Liver (tissue), 8 donors: ENCODE measurements at regions not wholly inside any gene's neighbourhood (a gene's known extent, or its start where the extent isn't known, plus 50 kb on each side); places are given as distances from the start of the nearest gene placed in this dataset.

ENCODE experiments used
- DNase-seq: peaks from one replicate; pipeline ENCODE4 v3.0.0-alpha.2; 2017; ENCODE audit warnings: low spot score
- H3K27ac ChIP-seq, 2 donors: one replicate each; pipeline ENCODE4 v1.7.0; 2013; ENCODE audit warnings: inconsistent platforms in 2 of 2, low read length in 2 of 2, control low read depth in 1 of 2, low read depth in 1 of 2, mild to moderate bottlenecking in 1 of 2
- H3K27me3 ChIP-seq, 4 donors: one replicate each; pipeline versions ENCODE4 v1.6.1 to v1.7.0; 2013; ENCODE audit warnings: low read length in 3 of 4, inconsistent platforms in 1 of 4, mild to moderate bottlenecking in 1 of 4, moderate library complexity in 1 of 4; ENCODE audit not compliant: control insufficient read depth in 4 of 4, insufficient read depth in 4 of 4
- H3K36me3 ChIP-seq, 4 donors: one replicate each; pipeline versions ENCODE4 v1.6.1 to v1.7.0; 2013; ENCODE audit warnings: low read length in 3 of 4, mild to moderate bottlenecking in 3 of 4, low read depth in 1 of 4, moderate library complexity in 1 of 4; ENCODE audit not compliant: control insufficient read depth in 4 of 4, insufficient read depth in 3 of 4
- H3K4me1 ChIP-seq, 4 donors: one replicate each; pipeline versions ENCODE4 v1.6.1 to v1.7.0; 2013; ENCODE audit warnings: low read length in 3 of 4, mild to moderate bottlenecking in 3 of 4, moderate library complexity in 1 of 4; ENCODE audit not compliant: control insufficient read depth in 4 of 4, insufficient read depth in 4 of 4
- H3K4me3 ChIP-seq, 3 donors: one replicate each; pipeline versions ENCODE4 v1.6.1 to v1.7.0; 2013; ENCODE audit warnings: low read length in 3 of 3, control low read depth in 1 of 3, low read depth in 1 of 3, mild to moderate bottlenecking in 1 of 3
- H3K9ac ChIP-seq, 2 donors: one replicate each; pipeline ENCODE4 v1.7.0; 2013; ENCODE audit warnings: low read length in 2 of 2, mild to moderate bottlenecking in 2 of 2, moderate library complexity in 2 of 2, control low read depth in 1 of 2, low read depth in 1 of 2
- H3K9me3 ChIP-seq, 4 donors: one replicate each; pipeline versions ENCODE4 v1.6.1 to v1.7.0; 2013; ENCODE audit warnings: low read length in 3 of 4; ENCODE audit not compliant: control insufficient read depth in 4 of 4
- EGR1 ChIP-seq, 2 donors: IDR thresholded peaks; 2 replicates each; pipeline ENCODE4 v1.6.1; 2016 to 2018; ENCODE audit warnings: antibody characterized with exemption in 2 of 2, low read depth in 2 of 2
- FOXA1 ChIP-seq: IDR thresholded peaks from 2 replicates; pipeline ENCODE4 v1.6.1; 2016; ENCODE audit warnings: antibody characterized with exemption
- FOXA2 ChIP-seq: IDR thresholded peaks from 2 replicates; pipeline ENCODE4 v1.6.1; 2016; ENCODE audit warnings: antibody characterized with exemption
- GABPA ChIP-seq, 2 donors: IDR thresholded peaks in 1 of 2; conservative IDR thresholded peaks in 1 of 2; 2 replicates each; pipeline ENCODE4 v1.6.1; 2016; ENCODE audit warnings: antibody characterized with exemption in 2 of 2, mild to moderate bottlenecking in 1 of 2, moderate library complexity in 1 of 2
- HNF4A ChIP-seq, 2 donors: conservative IDR thresholded peaks; 2 replicates each; pipeline ENCODE4 v1.6.1; 2016; ENCODE audit warnings: antibody characterized with exemption in 2 of 2, mild to moderate bottlenecking in 2 of 2
- HNF4G ChIP-seq: IDR thresholded peaks from 2 replicates; pipeline ENCODE4 v1.6.1; 2016; ENCODE audit warnings: antibody characterized with exemption
- JUND ChIP-seq, 2 donors: IDR thresholded peaks; 2 replicates each; pipeline ENCODE4 v1.6.1; 2016; ENCODE audit warnings: antibody characterized with exemption in 2 of 2
- NR2F2 ChIP-seq: IDR thresholded peaks from 2 replicates; pipeline ENCODE4 v1.6.1; 2016; ENCODE audit warnings: antibody characterized with exemption
- RAD21 ChIP-seq, 2 donors: IDR thresholded peaks; 2 replicates each; pipeline ENCODE4 v1.6.1; 2016; ENCODE audit warnings: antibody characterized with exemption in 2 of 2, mild to moderate bottlenecking in 2 of 2
- RXRA ChIP-seq, 2 donors: IDR thresholded peaks; 2 replicates each; pipeline ENCODE4 v1.6.1; 2017 to 2018; ENCODE audit warnings: antibody characterized with exemption in 2 of 2, mild to moderate bottlenecking in 1 of 2
- SP1 ChIP-seq: IDR thresholded peaks from 2 replicates; pipeline ENCODE4 v1.6.1; 2018; ENCODE audit warnings: antibody characterized with exemption, mild to moderate bottlenecking
- TAF1 ChIP-seq: conservative IDR thresholded peaks from 2 replicates; pipeline ENCODE4 v1.6.1; 2016; ENCODE audit warnings: antibody characterized with exemption, mild to moderate bottlenecking
- YY1 ChIP-seq: IDR thresholded peaks from 2 replicates; pipeline ENCODE4 v1.6.1; 2016; ENCODE audit warnings: antibody characterized with exemption, mild to moderate bottlenecking
- WGBS: extraction: QIAGEN DNeasy Blood & Tissue Kit; methylation state at CpG from one replicate; pipeline ENCODE4 v1.1.7; 2013; 5-methylcytosine and 5-hydroxymethylcytosine counted together
- TF ChIP-seq, protein P1 (sequence below): IDR thresholded peaks from 2 replicates; pipeline ENCODE4 v1.6.1; 2016; ENCODE audit warnings: antibody characterized with exemption
- TF ChIP-seq, protein P2 (sequence below): IDR thresholded peaks from 2 replicates; pipeline ENCODE4 v1.6.1; 2016; ENCODE audit warnings: antibody characterized with exemption
- TF ChIP-seq, protein P3 (sequence below): fragments of 150-350 bp; IDR thresholded peaks from 2 replicates; pipeline ENCODE4 v1.5.1; 2017; ENCODE audit warnings: improper control_type of control experiment, low read depth, low read length; ENCODE audit not compliant: missing input control
- TF ChIP-seq, protein P4 (sequence below): IDR thresholded peaks from 2 replicates; pipeline ENCODE4 v1.6.1; 2016; ENCODE audit warnings: antibody characterized with exemption
- TF ChIP-seq, protein P5 (sequence below): IDR thresholded peaks from 2 replicates; pipeline ENCODE4 v1.6.1; 2016; ENCODE audit warnings: antibody characterized with exemption, mild to moderate bottlenecking
- donor health status: healthy.
- donor health status: healthy.
- donor health status: healthy.
- donor health status: healthy.
- donor health status: healthy.

DNA sequence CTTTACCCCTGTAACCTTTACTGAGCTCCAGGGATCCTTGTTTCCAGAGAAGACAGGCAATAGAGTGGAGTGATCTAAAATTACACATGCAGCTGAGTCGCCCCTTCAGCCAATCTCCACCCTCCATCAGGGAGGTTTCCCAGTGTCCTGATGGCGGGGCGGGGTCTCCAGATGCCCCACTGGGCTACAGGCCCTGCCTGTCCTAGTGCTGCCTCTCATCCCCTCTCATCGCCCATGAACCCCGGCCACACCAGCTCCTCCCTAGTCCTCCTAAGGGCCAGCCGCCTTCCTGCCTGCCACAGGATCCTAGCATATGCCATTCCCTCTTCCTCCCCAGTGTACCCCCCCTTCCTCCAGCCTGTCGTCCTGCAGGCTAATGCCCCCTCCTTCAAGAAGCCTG is 144.1 kb upstream of the GLI2 start:
- H3K36me3 ChIP-seq, result no peaks in the 10 kb centered on the region
- H3K4me3 ChIP-seq, result no peak overlapping the region
- peaks cover 0 to 7% (median 0%) of the 10 kb centered on the region in 4 donors for H3K9me3 ChIP-seq
- no peak overlapping the region for H3K27ac ChIP-seq
- peaks cover 0 to 2% (median under 1%) of the 10 kb centered on the region in 4 donors for H3K27me3 ChIP-seq
- peaks cover 0 to 10% (median 5%) of the 10 kb centered on the region in 4 donors for H3K4me1 ChIP-seq
- WGBS, result 90% methylated on average over 7 of the region's 7 CpGs
- TF ChIP-seq, protein P1, sequence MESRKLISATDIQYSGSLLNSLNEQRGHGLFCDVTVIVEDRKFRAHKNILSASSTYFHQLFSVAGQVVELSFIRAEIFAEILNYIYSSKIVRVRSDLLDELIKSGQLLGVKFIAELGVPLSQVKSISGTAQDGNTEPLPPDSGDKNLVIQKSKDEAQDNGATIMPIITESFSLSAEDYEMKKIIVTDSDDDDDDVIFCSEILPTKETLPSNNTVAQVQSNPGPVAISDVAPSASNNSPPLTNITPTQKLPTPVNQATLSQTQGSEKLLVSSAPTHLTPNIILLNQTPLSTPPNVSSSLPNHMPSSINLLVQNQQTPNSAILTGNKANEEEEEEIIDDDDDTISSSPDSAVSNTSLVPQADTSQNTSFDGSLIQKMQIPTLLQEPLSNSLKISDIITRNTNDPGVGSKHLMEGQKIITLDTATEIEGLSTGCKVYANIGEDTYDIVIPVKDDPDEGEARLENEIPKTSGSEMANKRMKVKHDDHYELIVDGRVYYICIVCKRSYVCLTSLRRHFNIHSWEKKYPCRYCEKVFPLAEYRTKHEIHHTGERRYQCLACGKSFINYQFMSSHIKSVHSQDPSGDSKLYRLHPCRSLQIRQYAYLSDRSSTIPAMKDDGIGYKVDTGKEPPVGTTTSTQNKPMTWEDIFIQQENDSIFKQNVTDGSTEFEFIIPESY, result no peak
- TF ChIP-seq RXRA (IDR thresholded peaks at IDR 0.05) (no peak), GABPA (IDR thresholded peaks at IDR 0.05 in 1 of 2, conservative IDR thresholded peaks at IDR 0.05 in 1 of 2) (no peak), FOXA2 (no peak), HNF4G (no peak), FOXA1 (no peak), JUND (IDR thresholded peaks at IDR 0.05) (no peak), RAD21 (IDR thresholded peaks at IDR 0.05) (no peak), YY1 (no peak), SP1 (no peak), TAF1 (no peak), NR2F2 (no peak), HNF4A (conservative IDR thresholded peaks at IDR 0.05) (no peak), EGR1 (IDR thresholded peaks at IDR 0.05; ENCODE audit: low read depth in 2 of 2) (no peak)
- TF ChIP-seq, protein P2, sequence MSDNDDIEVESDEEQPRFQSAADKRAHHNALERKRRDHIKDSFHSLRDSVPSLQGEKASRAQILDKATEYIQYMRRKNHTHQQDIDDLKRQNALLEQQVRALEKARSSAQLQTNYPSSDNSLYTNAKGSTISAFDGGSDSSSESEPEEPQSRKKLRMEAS, result no peak
- TF ChIP-seq, protein P3, sequence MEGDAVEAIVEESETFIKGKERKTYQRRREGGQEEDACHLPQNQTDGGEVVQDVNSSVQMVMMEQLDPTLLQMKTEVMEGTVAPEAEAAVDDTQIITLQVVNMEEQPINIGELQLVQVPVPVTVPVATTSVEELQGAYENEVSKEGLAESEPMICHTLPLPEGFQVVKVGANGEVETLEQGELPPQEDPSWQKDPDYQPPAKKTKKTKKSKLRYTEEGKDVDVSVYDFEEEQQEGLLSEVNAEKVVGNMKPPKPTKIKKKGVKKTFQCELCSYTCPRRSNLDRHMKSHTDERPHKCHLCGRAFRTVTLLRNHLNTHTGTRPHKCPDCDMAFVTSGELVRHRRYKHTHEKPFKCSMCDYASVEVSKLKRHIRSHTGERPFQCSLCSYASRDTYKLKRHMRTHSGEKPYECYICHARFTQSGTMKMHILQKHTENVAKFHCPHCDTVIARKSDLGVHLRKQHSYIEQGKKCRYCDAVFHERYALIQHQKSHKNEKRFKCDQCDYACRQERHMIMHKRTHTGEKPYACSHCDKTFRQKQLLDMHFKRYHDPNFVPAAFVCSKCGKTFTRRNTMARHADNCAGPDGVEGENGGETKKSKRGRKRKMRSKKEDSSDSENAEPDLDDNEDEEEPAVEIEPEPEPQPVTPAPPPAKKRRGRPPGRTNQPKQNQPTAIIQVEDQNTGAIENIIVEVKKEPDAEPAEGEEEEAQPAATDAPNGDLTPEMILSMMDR, result no peak
- TF ChIP-seq, protein P4, sequence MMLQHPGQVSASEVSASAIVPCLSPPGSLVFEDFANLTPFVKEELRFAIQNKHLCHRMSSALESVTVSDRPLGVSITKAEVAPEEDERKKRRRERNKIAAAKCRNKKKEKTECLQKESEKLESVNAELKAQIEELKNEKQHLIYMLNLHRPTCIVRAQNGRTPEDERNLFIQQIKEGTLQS, result no peak
- TF ChIP-seq, protein P5, sequence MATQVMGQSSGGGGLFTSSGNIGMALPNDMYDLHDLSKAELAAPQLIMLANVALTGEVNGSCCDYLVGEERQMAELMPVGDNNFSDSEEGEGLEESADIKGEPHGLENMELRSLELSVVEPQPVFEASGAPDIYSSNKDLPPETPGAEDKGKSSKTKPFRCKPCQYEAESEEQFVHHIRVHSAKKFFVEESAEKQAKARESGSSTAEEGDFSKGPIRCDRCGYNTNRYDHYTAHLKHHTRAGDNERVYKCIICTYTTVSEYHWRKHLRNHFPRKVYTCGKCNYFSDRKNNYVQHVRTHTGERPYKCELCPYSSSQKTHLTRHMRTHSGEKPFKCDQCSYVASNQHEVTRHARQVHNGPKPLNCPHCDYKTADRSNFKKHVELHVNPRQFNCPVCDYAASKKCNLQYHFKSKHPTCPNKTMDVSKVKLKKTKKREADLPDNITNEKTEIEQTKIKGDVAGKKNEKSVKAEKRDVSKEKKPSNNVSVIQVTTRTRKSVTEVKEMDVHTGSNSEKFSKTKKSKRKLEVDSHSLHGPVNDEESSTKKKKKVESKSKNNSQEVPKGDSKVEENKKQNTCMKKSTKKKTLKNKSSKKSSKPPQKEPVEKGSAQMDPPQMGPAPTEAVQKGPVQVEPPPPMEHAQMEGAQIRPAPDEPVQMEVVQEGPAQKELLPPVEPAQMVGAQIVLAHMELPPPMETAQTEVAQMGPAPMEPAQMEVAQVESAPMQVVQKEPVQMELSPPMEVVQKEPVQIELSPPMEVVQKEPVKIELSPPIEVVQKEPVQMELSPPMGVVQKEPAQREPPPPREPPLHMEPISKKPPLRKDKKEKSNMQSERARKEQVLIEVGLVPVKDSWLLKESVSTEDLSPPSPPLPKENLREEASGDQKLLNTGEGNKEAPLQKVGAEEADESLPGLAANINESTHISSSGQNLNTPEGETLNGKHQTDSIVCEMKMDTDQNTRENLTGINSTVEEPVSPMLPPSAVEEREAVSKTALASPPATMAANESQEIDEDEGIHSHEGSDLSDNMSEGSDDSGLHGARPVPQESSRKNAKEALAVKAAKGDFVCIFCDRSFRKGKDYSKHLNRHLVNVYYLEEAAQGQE, result no peak
- DNase-seq, result no peak
- no peak overlapping the region for H3K9ac ChIP-seq
